ENCODE measurements at regions not wholly inside any gene's neighbourhood (a gene's known extent, or its start where the extent isn't known, plus 50 kb on each side); places are given as distances from the start of the nearest gene placed in this dataset.
"Not testable (repeated sequence)": the region's sequence is repeated elsewhere in the genome, so short reads cannot be mapped to it uniquely, and the experiment has no call there.

DNA sequence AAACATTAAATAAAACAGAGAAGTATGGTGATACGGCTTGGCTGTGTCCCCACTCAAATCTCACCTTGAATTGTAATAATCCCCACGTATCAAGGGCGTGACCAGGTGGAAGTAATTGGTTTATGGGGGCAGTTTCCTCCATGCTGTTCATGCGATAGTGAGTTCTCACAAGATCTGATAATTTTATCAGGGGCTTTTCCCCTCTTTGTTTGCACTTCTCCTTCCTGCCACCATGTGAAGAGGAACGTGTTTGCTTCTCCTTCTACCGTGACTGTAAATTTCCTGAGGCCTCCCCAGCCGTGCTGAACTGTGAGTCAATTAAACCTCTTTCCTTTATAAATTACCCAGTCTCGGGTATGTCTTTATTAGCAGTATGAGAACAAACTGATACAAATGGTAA, 331.3 kb upstream of the CNR1 start:
- DNase-seq, result not testable (repeated sequence)

- no peak for DNase-seq
Measured at GRCh38 chr6:88494401-88495140, 328.4 kb upstream of the CNR1 start.

GRCh38 chr6:88493717-88494116, 327.6 kb upstream of the CNR1 start:
- no peak for DNase-seq

DNA sequence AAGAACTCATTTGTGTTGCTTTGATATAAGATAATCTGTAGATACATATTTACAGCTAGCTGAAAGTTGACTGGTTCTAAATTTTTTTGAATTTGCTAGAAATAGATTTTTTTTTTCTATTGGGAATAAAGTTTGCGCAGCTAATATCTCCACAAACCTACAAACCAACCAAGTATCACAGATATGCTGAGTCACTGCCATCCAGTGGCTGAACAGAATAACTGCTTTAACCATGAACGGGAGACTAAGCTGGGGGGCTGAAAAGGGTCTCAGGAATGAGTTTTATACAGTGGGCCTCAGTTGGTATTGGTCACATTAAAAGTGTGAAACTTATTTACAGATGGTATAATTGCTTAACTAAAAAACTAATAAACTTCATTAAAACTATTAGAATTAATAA, 326.7 kb upstream of the CNR1 start:
- no peak for DNase-seq

DNA sequence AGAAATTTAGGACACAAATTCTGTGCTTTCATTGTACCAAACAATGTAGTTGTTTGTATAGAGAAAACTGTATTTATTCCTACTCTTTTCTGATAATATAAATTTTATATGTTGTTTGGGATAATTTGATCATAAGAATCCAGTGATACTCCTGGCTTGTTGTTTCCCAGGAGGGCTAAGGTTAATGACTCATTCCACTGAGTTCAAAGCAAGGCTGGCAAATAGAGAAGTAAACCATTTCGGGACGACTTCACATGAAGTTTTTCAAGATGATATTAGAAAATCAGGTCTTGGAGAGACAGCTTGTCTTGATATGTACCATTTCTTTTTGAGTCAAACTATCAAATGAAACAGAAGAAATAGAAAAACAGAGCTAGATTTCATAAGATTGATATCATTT, 326.1 kb upstream of the CNR1 start:
- DNase-seq, result no peak

DNA sequence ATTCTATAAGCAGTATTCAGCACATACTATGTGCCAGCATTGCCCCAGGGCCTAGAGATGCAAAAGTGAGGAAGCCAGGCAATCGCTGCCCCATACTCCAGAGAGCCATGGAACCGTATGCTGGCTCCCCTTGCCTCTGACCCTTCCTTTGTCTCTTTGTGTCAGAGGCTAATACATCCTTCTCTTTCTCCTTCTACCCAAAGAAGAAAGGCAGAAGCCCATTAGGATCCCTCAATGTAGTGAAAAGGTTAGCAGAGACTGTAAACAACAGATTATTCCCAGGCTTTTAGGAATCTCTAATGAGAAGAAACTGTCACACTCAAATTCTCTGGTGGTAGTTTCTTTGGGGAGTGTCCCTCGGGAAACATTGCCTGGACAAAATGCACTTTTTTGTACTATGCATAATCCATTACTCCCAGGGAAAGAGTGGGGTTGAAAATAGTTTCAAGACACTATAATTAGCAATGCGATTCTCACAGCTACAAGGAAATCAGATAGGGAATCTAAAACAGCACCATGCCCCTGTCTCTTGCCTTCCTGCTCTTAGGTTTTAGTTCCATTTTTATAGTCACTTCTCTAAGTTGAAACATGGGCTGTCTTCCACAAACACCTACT, 325.2 kb upstream of the CNR1 start:
- no peak for DNase-seq

- no peak for DNase-seq
Measured at GRCh38 chr6:88490908-88491264, 324.7 kb upstream of the CNR1 start.

DNA sequence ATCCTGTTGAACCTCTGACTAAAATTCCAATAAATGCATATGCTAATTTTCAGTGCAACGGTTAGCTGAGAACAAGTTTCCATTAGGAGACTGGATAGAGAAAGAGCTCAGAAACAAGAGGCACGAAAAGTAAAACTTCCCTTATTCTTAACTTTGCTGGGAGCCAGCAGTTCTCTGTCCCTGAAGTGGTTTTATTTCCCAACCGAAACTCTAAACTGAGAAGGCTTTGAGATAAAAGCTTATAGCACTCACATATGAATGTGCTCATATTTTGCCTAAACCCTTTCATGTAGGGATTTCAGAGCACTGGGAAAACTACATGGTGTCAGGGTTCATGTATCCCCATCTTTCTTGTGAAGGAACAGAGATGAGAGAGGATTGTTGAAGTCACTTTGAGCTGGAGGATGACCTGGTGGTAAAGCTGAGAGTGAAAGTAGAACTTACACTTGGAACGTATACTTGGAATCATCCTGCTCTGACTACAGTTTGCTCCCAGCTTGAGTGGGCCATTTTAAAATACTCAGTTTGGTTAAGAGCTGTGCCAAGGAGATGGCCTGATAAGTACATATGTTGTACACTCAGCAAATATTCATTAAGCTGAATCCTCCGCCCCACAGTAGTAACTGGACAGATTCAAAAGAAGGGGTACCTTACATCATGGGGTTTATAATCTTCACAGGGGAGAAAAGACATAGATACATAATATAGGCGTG, 324.2 kb upstream of the CNR1 start:
- DNase-seq, result no peak

- no peak for DNase-seq
Measured at GRCh38 chr6:88483424-88483823, 317.3 kb upstream of the CNR1 start.

DNA sequence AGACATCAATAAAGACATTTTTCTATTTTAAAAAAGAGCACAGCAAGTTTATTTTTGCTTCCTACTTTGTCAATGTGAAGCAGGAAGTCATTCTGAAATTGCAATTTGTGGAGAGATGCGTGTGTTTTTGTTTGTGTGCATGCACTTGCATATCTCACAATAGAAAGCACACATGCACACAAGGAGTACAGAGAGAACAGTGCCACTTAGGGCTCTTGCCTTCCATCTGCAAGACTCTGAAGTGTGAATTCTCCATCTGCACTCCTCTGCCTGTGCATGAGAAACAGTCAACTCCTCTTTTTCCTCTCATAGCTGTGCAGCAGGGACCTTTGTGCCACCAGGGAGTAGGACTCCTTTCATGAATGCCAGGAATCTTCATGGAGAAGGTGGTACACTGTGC, 316.3 kb upstream of the CNR1 start:
- DNase-seq, result no peak

GRCh38 chr6:88481519-88481918, 315.4 kb upstream of the CNR1 start:
- DNase-seq, result no peak

DNA sequence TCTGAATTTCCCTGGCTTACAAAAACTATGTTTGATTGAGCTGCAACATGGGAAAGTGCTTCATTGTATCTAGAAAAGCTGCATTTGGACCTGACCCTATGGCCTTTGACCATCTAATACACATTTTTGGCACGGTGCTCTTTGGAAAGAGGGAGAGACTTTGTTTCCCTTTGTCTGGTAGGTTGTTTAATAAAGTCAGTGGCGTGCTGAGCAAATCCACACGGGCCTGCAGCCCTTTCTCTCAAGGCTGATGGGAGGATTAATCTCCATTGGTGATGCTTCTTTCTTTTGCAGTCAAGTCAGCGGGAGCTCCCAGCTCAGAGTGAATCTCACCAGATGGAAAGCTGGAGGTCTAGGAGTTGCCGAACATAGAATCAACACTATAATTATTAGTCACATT, 314.7 kb upstream of the CNR1 start:
- no peak for DNase-seq

DNA sequence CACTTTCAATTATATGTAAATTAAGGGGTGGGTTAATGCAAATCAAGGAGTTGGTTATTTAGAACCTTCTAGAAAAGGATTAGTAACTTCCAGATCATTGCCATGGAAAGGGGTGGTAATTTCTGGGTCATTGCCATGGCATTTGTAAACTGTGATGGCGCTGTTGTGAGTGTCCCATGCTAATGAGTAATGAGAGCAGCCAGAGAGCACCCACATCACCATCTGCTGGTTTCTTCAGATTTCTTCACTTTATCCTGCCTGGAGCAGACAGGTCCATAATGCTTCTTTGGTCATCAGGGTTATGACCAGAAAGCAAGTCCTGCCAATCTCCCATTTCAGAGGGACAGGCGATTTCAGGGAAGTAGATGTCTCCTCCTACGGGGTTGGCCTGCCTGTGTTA, 311.3 kb upstream of the CNR1 start:
- no peak for DNase-seq

- DNase-seq, result no peak
Measured at GRCh38 chr6:88476388-88476787, 310.2 kb upstream of the CNR1 start.

DNA sequence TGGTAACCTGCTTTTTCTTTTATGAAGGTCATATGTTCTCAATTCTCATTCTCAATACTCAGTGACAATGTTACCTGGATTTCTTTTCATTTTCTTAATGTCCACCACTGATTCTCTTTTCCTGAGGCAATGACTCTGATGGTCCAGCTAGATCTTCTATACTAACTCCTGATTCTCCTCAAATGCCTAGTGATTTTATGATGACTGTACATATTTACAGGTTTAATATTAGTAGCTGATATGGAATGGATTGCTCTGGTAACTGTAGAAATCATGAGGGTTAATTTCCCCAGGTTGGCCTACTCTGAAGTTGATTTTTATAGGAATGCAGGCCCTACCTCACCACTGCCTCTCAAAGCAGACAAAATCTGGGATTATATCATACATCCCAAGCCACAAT, 308.6 kb upstream of the CNR1 start:
- no peak for DNase-seq

DNA sequence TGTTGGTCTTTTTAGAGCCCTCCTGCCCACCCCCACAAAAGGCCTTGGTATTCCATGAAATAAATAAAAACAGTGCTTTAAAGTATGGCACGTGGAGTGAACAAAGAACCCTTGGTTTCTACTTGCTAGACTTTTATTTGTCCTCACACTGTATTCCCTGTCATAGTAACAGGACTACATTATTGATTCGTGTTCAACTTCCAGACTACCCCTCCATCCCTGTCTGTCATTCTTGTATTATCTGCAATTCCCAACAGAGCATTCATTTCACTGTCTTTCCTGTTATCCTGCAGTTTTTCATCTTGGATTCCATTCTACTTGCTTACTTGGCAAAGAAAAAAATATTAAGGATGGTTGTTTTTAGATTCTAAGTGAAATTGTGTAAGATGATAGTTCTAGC, 307.4 kb upstream of the CNR1 start:
- DNase-seq, result no peak

- DNase-seq, result no peak
Measured at GRCh38 chr6:88472851-88473525, 306.8 kb upstream of the CNR1 start.

- DNase-seq, result no peak
Measured at GRCh38 chr6:88459643-88460042, 293.5 kb upstream of the CNR1 start.

DNA sequence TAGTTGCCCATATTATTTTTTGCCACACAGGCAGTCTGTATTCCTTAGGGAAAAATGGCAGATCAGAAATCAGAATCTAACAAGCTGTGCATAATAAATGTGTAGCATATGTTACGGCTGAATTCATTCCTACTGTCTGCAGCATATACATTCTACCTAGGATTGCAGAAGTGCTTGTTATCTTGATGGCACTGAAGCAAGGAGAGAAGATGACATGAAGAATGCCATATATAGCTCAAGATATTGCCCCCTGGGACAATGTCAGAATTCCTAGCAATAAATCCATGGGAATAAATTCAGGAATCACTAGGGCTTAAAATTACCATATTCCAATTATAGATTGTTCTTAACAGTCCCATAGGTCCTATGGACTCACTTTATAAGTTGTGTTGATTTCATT, 293.0 kb upstream of the CNR1 start:
- no peak for DNase-seq

DNA sequence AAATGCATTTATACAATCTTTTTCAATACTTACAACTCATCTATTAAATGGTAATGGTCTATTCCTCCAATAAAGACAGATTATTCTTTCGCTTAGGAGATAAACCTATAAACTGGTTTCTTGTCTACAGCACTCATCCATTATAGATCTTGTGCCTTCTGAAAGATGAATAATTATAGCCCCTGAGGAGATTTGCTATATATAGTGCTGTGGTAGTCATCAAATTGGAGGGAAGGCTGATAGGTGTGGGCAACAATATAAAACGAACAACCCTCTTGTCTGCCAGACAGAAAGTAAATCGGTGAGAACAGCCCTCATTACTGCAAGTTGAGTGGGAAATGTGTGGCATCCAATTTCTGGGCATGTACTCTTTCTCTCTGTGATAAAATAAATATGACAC, 292.5 kb upstream of the CNR1 start:
- DNase-seq, result no peak

GRCh38 chr6:88456221-88456859, 290.2 kb upstream of the CNR1 start:
- no peak for DNase-seq

DNA sequence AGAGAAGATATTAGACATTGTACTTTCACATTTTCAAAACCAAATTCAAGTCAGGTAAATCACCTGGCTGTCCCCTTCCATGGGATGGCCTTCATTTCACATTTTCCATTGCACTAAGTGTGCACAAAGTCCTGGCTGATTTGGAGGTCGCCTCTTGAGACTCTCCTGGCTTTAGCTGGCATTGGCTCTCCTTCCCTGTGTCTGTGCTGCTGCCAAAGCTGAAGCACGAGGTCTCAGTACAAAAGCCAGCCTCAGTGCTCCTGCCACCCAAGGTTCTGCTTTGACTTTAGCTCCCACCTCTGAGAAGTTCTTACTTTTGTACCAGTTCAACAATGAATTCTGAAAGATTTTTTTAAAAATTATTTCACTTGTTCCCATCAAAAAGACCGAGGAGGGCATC, 289.2 kb upstream of the CNR1 start:
- DNase-seq, result no peak

DNA sequence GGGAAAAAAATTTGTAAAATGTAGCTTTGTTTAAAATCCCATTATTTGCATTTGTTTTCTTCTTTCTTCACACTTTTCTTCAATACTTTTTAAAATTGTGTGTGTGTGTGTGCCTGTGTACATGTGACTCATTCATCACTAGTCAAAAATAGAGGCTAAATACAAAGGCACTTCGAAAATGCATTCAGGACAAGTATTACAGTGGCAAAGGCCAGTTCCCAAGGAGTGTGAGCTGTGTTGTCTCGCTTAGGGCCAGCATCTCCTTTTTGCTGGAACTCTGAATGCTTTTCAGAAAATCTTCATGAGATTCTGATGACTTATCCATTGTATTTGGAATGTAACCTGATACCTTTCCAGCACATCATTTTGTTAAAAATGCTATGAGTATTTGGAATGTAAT, 288.5 kb upstream of the CNR1 start:
- DNase-seq, result no peak

Measured in stimulated activated CD8-positive, alpha-beta memory T cell treated with anti-CD3 and anti-CD28 coated beads, Interleukin-4, amount 100 ng/mL, for 48 hours (primary cell).